NB4 (cell line): ENCODE measurements at regions not wholly inside any gene's neighbourhood (a gene's known extent, or its start where the extent isn't known, plus 50 kb on each side); places are given as distances from the start of the nearest gene placed in this dataset.

Experiments used
- CTCF ChIP-seq: IDR thresholded peaks from one replicate; pipeline ENCODE4 v1.5.1; 2012; ENCODE audit warnings: low read depth, low read length
- POLR2A ChIP-seq: IDR thresholded peaks from 2 replicates; pipeline ENCODE4 v1.6.1; 2011; ENCODE audit warnings: mild to moderate bottlenecking; ENCODE audit not compliant: insufficient read length; ENCODE audit errors: extremely low read depth

- no peak for TF ChIP-seq CTCF
- no peak for TF ChIP-seq POLR2A
Observed at GRCh38 chr4:31365006-31365690, 645.0 kb downstream of the PCDH7 start.
